HCT116 (cell line): ENCODE measurements at regions not wholly inside any gene's neighbourhood (a gene's known extent, or its start where the extent isn't known, plus 50 kb on each side); places are given as distances from the start of the nearest gene placed in this dataset.
A peak's percentile ranks its signal among the peaks of the same experiment; 100 is the strongest.

Experiments
- CEBPB ChIP-seq: IDR thresholded peaks from 2 replicates; pipeline ENCODE4 v1.6.1; 2012; ENCODE audit warnings: low read depth
- POLR2A ChIP-seq: IDR thresholded peaks from 2 replicates; pipeline ENCODE4 v1.7.0; 2011; ENCODE audit warnings: borderline replicate concordance; ENCODE audit not compliant: insufficient read depth, insufficient read length; ENCODE audit errors: extremely low read depth
- TF ChIP-seq, protein P1 (sequence below), 3 experiments: fragments of 200-600 bp in 1 of 3; sonication (generic) in 1 of 3; IDR thresholded peaks in 2 of 3; conservative IDR thresholded peaks in 1 of 3; 2 replicates each; pipeline ENCODE4 v1.5.1; 2012 to 2017; ENCODE audit warnings: low read depth in 2 of 3, low read length in 2 of 3, antibody characterized with exemption in 1 of 3, borderline replicate concordance in 1 of 3, control low read depth in 1 of 3, mild to moderate bottlenecking in 1 of 3, mixed read lengths in 1 of 3, mixed run types in 1 of 3, moderate library complexity in 1 of 3; ENCODE audit not compliant: insufficient read depth in 1 of 3
- TF ChIP-seq, protein P2 (sequence below): IDR thresholded peaks from 2 replicates; pipeline ENCODE4 v1.6.1; 2012; ENCODE audit warnings: low read depth

DNA sequence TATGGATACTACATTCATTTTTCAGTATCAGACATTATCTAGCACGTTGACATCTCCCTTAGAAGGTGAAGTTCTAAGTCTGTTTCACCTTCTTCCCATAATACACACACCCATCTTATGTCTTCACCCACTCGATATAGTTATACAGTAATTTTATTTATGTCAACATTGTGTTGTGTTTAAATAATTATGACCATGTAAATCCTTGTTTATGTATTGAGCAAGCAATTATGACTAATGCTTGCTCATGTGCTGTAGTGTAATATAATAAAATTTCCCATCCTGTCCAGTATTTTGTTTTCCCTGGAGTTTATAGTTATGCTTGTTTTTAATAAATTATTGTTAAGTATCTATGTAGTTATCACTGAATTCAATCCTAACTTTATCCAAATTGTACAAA is 163.2 kb downstream of the MTX2 start:
- TF ChIP-seq, protein P1, sequence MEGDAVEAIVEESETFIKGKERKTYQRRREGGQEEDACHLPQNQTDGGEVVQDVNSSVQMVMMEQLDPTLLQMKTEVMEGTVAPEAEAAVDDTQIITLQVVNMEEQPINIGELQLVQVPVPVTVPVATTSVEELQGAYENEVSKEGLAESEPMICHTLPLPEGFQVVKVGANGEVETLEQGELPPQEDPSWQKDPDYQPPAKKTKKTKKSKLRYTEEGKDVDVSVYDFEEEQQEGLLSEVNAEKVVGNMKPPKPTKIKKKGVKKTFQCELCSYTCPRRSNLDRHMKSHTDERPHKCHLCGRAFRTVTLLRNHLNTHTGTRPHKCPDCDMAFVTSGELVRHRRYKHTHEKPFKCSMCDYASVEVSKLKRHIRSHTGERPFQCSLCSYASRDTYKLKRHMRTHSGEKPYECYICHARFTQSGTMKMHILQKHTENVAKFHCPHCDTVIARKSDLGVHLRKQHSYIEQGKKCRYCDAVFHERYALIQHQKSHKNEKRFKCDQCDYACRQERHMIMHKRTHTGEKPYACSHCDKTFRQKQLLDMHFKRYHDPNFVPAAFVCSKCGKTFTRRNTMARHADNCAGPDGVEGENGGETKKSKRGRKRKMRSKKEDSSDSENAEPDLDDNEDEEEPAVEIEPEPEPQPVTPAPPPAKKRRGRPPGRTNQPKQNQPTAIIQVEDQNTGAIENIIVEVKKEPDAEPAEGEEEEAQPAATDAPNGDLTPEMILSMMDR (IDR thresholded peaks at IDR 0.05 in 2 of 3, conservative IDR thresholded peaks at IDR 0.05 in 1 of 3; ENCODE audit: borderline replicate concordance in 1 of 3, insufficient read depth in 1 of 3, low read depth in 2 of 3, low read length in 2 of 3), result no peak
- TF ChIP-seq, protein P2, sequence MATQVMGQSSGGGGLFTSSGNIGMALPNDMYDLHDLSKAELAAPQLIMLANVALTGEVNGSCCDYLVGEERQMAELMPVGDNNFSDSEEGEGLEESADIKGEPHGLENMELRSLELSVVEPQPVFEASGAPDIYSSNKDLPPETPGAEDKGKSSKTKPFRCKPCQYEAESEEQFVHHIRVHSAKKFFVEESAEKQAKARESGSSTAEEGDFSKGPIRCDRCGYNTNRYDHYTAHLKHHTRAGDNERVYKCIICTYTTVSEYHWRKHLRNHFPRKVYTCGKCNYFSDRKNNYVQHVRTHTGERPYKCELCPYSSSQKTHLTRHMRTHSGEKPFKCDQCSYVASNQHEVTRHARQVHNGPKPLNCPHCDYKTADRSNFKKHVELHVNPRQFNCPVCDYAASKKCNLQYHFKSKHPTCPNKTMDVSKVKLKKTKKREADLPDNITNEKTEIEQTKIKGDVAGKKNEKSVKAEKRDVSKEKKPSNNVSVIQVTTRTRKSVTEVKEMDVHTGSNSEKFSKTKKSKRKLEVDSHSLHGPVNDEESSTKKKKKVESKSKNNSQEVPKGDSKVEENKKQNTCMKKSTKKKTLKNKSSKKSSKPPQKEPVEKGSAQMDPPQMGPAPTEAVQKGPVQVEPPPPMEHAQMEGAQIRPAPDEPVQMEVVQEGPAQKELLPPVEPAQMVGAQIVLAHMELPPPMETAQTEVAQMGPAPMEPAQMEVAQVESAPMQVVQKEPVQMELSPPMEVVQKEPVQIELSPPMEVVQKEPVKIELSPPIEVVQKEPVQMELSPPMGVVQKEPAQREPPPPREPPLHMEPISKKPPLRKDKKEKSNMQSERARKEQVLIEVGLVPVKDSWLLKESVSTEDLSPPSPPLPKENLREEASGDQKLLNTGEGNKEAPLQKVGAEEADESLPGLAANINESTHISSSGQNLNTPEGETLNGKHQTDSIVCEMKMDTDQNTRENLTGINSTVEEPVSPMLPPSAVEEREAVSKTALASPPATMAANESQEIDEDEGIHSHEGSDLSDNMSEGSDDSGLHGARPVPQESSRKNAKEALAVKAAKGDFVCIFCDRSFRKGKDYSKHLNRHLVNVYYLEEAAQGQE, result no peak
- TF ChIP-seq POLR2A, result no peak
- TF ChIP-seq CEBPB, result peak; percentile 36
